ENCODE measurements at regions not wholly inside any gene's neighbourhood (a gene's known extent, or its start where the extent isn't known, plus 50 kb on each side); places are given as distances from the start of the nearest gene placed in this dataset.

- TF ChIP-seq, protein P1, sequence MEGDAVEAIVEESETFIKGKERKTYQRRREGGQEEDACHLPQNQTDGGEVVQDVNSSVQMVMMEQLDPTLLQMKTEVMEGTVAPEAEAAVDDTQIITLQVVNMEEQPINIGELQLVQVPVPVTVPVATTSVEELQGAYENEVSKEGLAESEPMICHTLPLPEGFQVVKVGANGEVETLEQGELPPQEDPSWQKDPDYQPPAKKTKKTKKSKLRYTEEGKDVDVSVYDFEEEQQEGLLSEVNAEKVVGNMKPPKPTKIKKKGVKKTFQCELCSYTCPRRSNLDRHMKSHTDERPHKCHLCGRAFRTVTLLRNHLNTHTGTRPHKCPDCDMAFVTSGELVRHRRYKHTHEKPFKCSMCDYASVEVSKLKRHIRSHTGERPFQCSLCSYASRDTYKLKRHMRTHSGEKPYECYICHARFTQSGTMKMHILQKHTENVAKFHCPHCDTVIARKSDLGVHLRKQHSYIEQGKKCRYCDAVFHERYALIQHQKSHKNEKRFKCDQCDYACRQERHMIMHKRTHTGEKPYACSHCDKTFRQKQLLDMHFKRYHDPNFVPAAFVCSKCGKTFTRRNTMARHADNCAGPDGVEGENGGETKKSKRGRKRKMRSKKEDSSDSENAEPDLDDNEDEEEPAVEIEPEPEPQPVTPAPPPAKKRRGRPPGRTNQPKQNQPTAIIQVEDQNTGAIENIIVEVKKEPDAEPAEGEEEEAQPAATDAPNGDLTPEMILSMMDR (IDR thresholded peaks at IDR 0.05; ENCODE audit: insufficient read depth in 1 of 2, low read depth in 1 of 2, low read length in 1 of 2, severe bottlenecking in 1 of 2, unreplicated experiment in 1 of 2) = no peak
- intact Hi-C loops (cut with micrococcal nuclease; ENCODE audit: unreplicated experiment) = no loop called here
- Mint-ChIP-seq H3K27ac (ENCODE audit: unreplicated experiment) (no peak overlapping the region), H3K9me3 (ENCODE audit: unreplicated experiment) (no peaks in the 10 kb centered on the region), H3K36me3 (ENCODE audit: insufficient read depth, unreplicated experiment) (no peaks in the 10 kb centered on the region), H3K4me1 (ENCODE audit: low read depth, unreplicated experiment) (no peaks in the 10 kb centered on the region), H3K27me3 (ENCODE audit: insufficient read depth, unreplicated experiment) (peaks cover 3% of the 10 kb centered on the region), H3K4me3 (ENCODE audit: unreplicated experiment) (no peak overlapping the region)
- no peaks in the 10 kb centered on the region for H3K36me3 ChIP-seq (ENCODE audit: control insufficient read depth, insufficient read depth, low read length)
- H3K9me3 ChIP-seq = no peaks in the 10 kb centered on the region
- H3K4me3 ChIP-seq (ENCODE audit: low read depth, low read length) = no peak overlapping the region
- POLR2A ChIA-PET = no interaction called here
- no peaks in the 10 kb centered on the region for H3K4me1 ChIP-seq
- DNase-seq = no peak
- CTCF ChIA-PET = no interaction called here
- no peaks in the 10 kb centered on the region for H3K27me3 ChIP-seq (replicated peaks; ENCODE audit: control insufficient read depth, insufficient read depth, low read length)
- no TSS peak for BruUV-seq (replicated peaks)
These were observed 414.4 kb downstream of the BRINP1 start for GRCh38 chr9:118954857-118955256.

- Mint-ChIP-seq H3K4me1 (ENCODE audit: low read depth, unreplicated experiment) (no peaks in the 10 kb centered on the region), H3K4me3 (ENCODE audit: unreplicated experiment) (no peak overlapping the region), H3K9me3 (ENCODE audit: unreplicated experiment) (no peaks in the 10 kb centered on the region), H3K27ac (ENCODE audit: unreplicated experiment) (no peak overlapping the region), H3K27me3 (ENCODE audit: insufficient read depth, unreplicated experiment) (peaks cover 3% of the 10 kb centered on the region), H3K36me3 (ENCODE audit: insufficient read depth, unreplicated experiment) (no peaks in the 10 kb centered on the region)
- ChIA-PET CTCF (no interaction called here), POLR2A (no interaction called here)
- intact Hi-C loops (cut with micrococcal nuclease; ENCODE audit: unreplicated experiment) = no loop called here
- no peak for DNase-seq
- no peaks in the 10 kb centered on the region for H3K27me3 ChIP-seq (replicated peaks; ENCODE audit: control insufficient read depth, insufficient read depth, low read length)
- H3K9me3 ChIP-seq = no peaks in the 10 kb centered on the region
- BruUV-seq (replicated peaks) = no TSS peak
- no peak overlapping the region for H3K4me3 ChIP-seq (ENCODE audit: low read depth, low read length)
- TF ChIP-seq, protein P1 (IDR thresholded peaks at IDR 0.05; ENCODE audit: insufficient read depth in 1 of 2, low read depth in 1 of 2, low read length in 1 of 2, severe bottlenecking in 1 of 2, unreplicated experiment in 1 of 2) = no peak
- no peaks in the 10 kb centered on the region for H3K4me1 ChIP-seq
- no peaks in the 10 kb centered on the region for H3K36me3 ChIP-seq (ENCODE audit: control insufficient read depth, insufficient read depth, low read length)
These were observed 411.6 kb downstream of the BRINP1 start for GRCh38 chr9:118957585-118957984.

GRCh38 chr9:118959366-118959765 lies 409.9 kb downstream of the BRINP1 start:
- Histone ChIP-seq H3K27me3 (replicated peaks; ENCODE audit: control insufficient read depth, insufficient read depth, low read length) (no peaks in the 10 kb centered on the region), H3K36me3 (ENCODE audit: control insufficient read depth, insufficient read depth, low read length) (no peaks in the 10 kb centered on the region), H3K4me1 (no peaks in the 10 kb centered on the region), H3K4me3 (ENCODE audit: low read depth, low read length) (no peak overlapping the region), H3K9me3 (no peaks in the 10 kb centered on the region)
- DNase-seq = no peak
- H3K4me3 Mint-ChIP-seq (ENCODE audit: unreplicated experiment) = no peak overlapping the region
- H3K9me3 Mint-ChIP-seq (ENCODE audit: unreplicated experiment) = no peaks in the 10 kb centered on the region
- ChIA-PET POLR2A (no interaction called here), CTCF (no interaction called here)
- peaks cover 3% of the 10 kb centered on the region for H3K27me3 Mint-ChIP-seq (ENCODE audit: insufficient read depth, unreplicated experiment)
- H3K27ac Mint-ChIP-seq (ENCODE audit: unreplicated experiment) = no peak overlapping the region
- no peaks in the 10 kb centered on the region for H3K4me1 Mint-ChIP-seq (ENCODE audit: low read depth, unreplicated experiment)
- BruUV-seq (replicated peaks) = no TSS peak
- no peaks in the 10 kb centered on the region for H3K36me3 Mint-ChIP-seq (ENCODE audit: insufficient read depth, unreplicated experiment)
- intact Hi-C loops (cut with micrococcal nuclease; ENCODE audit: unreplicated experiment) = no loop called here
- TF ChIP-seq, protein P1 (IDR thresholded peaks at IDR 0.05; ENCODE audit: insufficient read depth in 1 of 2, low read depth in 1 of 2, low read length in 1 of 2, severe bottlenecking in 1 of 2, unreplicated experiment in 1 of 2) = no peak

Measured in Caco-2 (cell line).